Neural cell (in vitro differentiated cells): ENCODE measurements at regions not wholly inside any gene's neighbourhood (a gene's known extent, or its start where the extent isn't known, plus 50 kb on each side); places are given as distances from the start of the nearest gene placed in this dataset.
"Not testable (repeated sequence)": the region's sequence is repeated elsewhere in the genome, so short reads cannot be mapped to it uniquely, and the experiment has no call there.

Experiments used
- CTCF ChIP-seq: fragments of 450-650 bp; IDR thresholded peaks from 2 replicates; pipeline ENCODE4 v1.5.1; 2014; ENCODE audit warnings: antibody characterized with exemption, mild to moderate bottlenecking, moderate library complexity; ENCODE audit not compliant: poor library complexity, severe bottlenecking
- EP300 ChIP-seq: fragments of 450-650 bp; conservative IDR thresholded peaks from 2 replicates; pipeline ENCODE4 v1.6.1; 2014; ENCODE audit warnings: antibody characterized with exemption, mild to moderate bottlenecking, moderate library complexity; ENCODE audit not compliant: poor library complexity, severe bottlenecking
- EZH2 ChIP-seq: fragments of 200-600, 300-800 bp; shearing (Covaris generic), sonication (generic); IDR thresholded peaks from 2 replicates; pipeline ENCODE4 v1.6.1; 2014; ENCODE audit warnings: antibody characterized with exemption, low read length, borderline replicate concordance, mild to moderate bottlenecking; ENCODE audit not compliant: insufficient read depth, poor library complexity, severe bottlenecking
- POLR2AphosphoS5 ChIP-seq: IDR thresholded peaks from 2 replicates; pipeline ENCODE4 v1.6.1; 2012
- SMC3 ChIP-seq: fragments of 450-650 bp; conservative IDR thresholded peaks from 2 replicates; pipeline ENCODE4 v1.6.1; 2014; ENCODE audit warnings: antibody characterized with exemption, mild to moderate bottlenecking, moderate library complexity; ENCODE audit not compliant: poor library complexity
- TAF1 ChIP-seq: IDR thresholded peaks from 2 replicates; pipeline ENCODE4 v1.6.1; 2012; ENCODE audit warnings: low read depth

GRCh38 chr12:8328835-8329234, 101.4 kb upstream of the FAM90A1 start:
- not testable (repeated sequence) for TF ChIP-seq EZH2, SMC3, POLR2AphosphoS5, TAF1, CTCF, EP300
